OCI-LY3 (cell line): ENCODE measurements at regions not wholly inside any gene's neighbourhood (a gene's known extent, or its start where the extent isn't known, plus 50 kb on each side); places are given as distances from the start of the nearest gene placed in this dataset.

ENCODE experiments used
- CTCF ChIP-seq: fragments of 200-600, 300-600 bp; sonication (generic); IDR thresholded peaks from 2 replicates; pipeline ENCODE4 v1.5.1; 2014; ENCODE audit warnings: antibody characterized with exemption, low read length, low read depth
- EZH2phosphoT487 ChIP-seq: fragments of 200-600 bp; shearing (Covaris generic); IDR thresholded peaks from 2 replicates; pipeline ENCODE4 v1.6.1; 2018; ENCODE audit warnings: antibody characterized with exemption, mixed run types, low read depth

GRCh38 chr1:5492846-5493245 lies 499.4 kb downstream of the NPHP4 start:
- TF ChIP-seq CTCF = no peak
- no peak for TF ChIP-seq EZH2phosphoT487
